Osteocyte (in vitro differentiated cells): ENCODE measurements at regions not wholly inside any gene's neighbourhood (a gene's known extent, or its start where the extent isn't known, plus 50 kb on each side); places are given as distances from the start of the nearest gene placed in this dataset.
"Not testable (repeated sequence)": the region's sequence is repeated elsewhere in the genome, so short reads cannot be mapped to it uniquely, and the experiment has no call there.

Experiments used
- DNase-seq: peaks from one replicate; pipeline ENCODE4 v3.0.0; 2021; ENCODE audit warnings: mixed read lengths; ENCODE audit not compliant: unreplicated experiment; ENCODE audit errors: extremely low spot score
- H3K27ac Mint-ChIP-seq: one replicate; pipeline ENCODE4 v1.8.0; 2021; ENCODE audit warnings: mild to moderate bottlenecking, mixed read lengths; ENCODE audit not compliant: unreplicated experiment
- H3K27me3 Mint-ChIP-seq: one replicate; pipeline ENCODE4 v1.8.0; 2021; ENCODE audit warnings: mixed read lengths; ENCODE audit not compliant: unreplicated experiment
- H3K36me3 Mint-ChIP-seq: one replicate; pipeline ENCODE4 v1.8.0; 2021; ENCODE audit warnings: mixed read lengths; ENCODE audit not compliant: unreplicated experiment
- H3K4me1 Mint-ChIP-seq: one replicate; pipeline ENCODE4 v1.8.0; 2021; ENCODE audit warnings: mixed read lengths; ENCODE audit not compliant: unreplicated experiment
- H3K4me3 Mint-ChIP-seq: one replicate; pipeline ENCODE4 v1.8.0; 2021; ENCODE audit warnings: mild to moderate bottlenecking, moderate library complexity, mixed read lengths; ENCODE audit not compliant: unreplicated experiment
- H3K9me3 Mint-ChIP-seq: one replicate; pipeline ENCODE4 v1.8.0; 2021; ENCODE audit warnings: mixed read lengths; ENCODE audit not compliant: unreplicated experiment
- TF ChIP-seq, protein P1 (sequence below): fragments of 200-600 bp; sonication (generic); IDR thresholded peaks from 2 replicates; pipeline ENCODE4 v1.5.0; 2021; ENCODE audit warnings: antibody characterized with exemption, mild to moderate bottlenecking, moderate library complexity

DNA sequence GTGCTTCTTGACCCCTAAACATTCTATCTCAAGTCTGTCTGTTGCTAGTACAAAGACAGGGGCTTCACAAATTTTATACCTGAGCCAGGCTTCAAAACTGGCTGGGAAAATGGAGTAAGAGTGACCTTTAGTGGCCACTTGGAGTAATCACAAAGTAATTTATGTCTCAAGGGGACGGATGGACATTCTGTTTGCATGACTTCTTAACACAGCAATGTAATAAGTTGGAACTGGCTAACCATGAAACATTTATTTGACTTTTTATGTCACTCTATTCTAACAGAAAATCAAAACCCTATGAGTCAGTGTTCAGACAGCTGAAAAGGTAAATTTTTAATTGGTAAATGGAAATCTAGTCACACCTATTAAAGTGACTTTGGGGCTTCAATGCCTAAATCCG lies 600.6 kb downstream of the ANKRD50 start:
- H3K27ac Mint-ChIP-seq, result peak overlapping the region; percentile 0
- no peak overlapping the region for H3K4me3 Mint-ChIP-seq

DNA sequence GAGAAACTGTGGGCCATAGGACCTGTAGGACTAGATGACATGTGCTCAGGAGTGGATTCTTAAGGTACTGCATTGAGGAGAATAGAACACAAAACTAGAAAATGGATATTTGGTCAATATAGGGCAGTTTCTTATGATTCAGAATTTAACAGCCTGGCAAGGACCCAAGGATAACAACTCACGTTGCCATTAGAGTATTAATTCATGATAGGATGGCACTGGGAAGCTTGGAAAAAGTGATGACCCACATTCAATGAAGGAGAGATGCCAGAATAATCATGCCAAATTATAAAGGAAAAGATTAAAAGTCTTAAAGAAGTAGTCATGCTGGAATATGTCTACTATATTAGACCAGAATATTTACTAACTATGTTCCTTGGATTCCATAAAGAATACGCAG lies 594.5 kb downstream of the ANKRD50 start:
- H3K4me3 Mint-ChIP-seq, result no peak overlapping the region
- TF ChIP-seq, protein P1, sequence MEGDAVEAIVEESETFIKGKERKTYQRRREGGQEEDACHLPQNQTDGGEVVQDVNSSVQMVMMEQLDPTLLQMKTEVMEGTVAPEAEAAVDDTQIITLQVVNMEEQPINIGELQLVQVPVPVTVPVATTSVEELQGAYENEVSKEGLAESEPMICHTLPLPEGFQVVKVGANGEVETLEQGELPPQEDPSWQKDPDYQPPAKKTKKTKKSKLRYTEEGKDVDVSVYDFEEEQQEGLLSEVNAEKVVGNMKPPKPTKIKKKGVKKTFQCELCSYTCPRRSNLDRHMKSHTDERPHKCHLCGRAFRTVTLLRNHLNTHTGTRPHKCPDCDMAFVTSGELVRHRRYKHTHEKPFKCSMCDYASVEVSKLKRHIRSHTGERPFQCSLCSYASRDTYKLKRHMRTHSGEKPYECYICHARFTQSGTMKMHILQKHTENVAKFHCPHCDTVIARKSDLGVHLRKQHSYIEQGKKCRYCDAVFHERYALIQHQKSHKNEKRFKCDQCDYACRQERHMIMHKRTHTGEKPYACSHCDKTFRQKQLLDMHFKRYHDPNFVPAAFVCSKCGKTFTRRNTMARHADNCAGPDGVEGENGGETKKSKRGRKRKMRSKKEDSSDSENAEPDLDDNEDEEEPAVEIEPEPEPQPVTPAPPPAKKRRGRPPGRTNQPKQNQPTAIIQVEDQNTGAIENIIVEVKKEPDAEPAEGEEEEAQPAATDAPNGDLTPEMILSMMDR, result no peak
- H3K27me3 Mint-ChIP-seq, result no peaks in the 10 kb centered on the region
- no peak overlapping the region for H3K27ac Mint-ChIP-seq
- no peaks in the 10 kb centered on the region for H3K36me3 Mint-ChIP-seq
- peaks cover 25% of the 10 kb centered on the region for H3K4me1 Mint-ChIP-seq
- DNase-seq, result no peak
- H3K9me3 Mint-ChIP-seq, result no peaks in the 10 kb centered on the region

More for the DNA sequence above, 600.6 kb downstream of the ANKRD50 start:
- DNase-seq, result no peak
- TF ChIP-seq, protein P1, result peak; percentile 82
- peaks cover 21% of the 10 kb centered on the region for H3K4me1 Mint-ChIP-seq
- no peaks in the 10 kb centered on the region for H3K36me3 Mint-ChIP-seq
- no peaks in the 10 kb centered on the region for H3K27me3 Mint-ChIP-seq
- H3K9me3 Mint-ChIP-seq, result no peaks in the 10 kb centered on the region

DNA sequence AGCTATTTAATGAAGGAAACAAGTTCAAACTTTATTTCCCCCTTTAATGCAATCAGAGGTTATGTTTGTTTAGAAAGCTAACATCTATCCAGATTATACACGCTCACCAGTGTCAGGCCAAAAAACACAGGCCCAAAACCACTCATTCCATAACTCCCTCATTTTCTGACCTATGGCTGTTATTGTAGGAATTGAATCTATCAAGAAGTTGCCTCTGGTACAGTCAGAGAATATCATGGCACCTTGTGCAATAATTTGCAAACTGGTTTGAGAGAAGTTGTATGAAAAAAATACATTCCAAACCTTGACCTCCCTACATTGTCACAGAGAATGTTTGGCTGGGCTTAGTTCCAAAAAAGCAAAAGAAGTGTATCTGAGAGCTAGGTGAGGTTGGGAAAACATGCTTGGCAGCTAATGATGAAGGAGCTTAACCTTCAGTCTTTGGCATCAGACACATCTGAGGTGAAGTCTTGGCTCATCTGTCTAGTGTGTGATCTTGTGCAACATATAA lies 591.0 kb downstream of the ANKRD50 start:
- TF ChIP-seq, protein P1, result no peak
- no peaks in the 10 kb centered on the region for H3K36me3 Mint-ChIP-seq
- no peak for DNase-seq
- no peaks in the 10 kb centered on the region for H3K27me3 Mint-ChIP-seq
- peaks cover 34% of the 10 kb centered on the region for H3K4me1 Mint-ChIP-seq
- H3K9me3 Mint-ChIP-seq, result no peaks in the 10 kb centered on the region
- no peak overlapping the region for H3K4me3 Mint-ChIP-seq
- peak overlapping the region; percentile 51 for H3K27ac Mint-ChIP-seq

DNA sequence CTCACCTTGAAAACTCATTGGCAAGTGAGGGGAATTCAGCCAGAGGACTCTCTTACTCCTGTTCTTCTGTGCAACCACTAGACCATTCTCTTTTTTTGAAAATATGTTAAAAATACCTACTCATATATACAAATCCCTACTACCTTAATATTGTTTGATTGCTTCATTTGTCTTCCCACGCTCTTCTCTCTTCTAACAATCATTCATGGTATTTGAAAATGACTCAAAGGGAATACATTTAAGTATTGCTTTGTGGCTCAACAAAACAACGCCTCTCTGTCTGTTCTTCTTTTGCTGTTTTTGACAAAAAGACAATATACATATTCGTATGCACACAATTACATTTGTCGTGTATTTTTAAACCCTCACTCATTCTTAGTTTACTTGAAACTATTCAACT lies 589.4 kb downstream of the ANKRD50 start:
- Mint-ChIP-seq H3K36me3 (no peaks in the 10 kb centered on the region), H3K27me3 (no peaks in the 10 kb centered on the region), H3K27ac (no peak overlapping the region), H3K4me1 (peaks cover 29% of the 10 kb centered on the region), H3K9me3 (no peaks in the 10 kb centered on the region), H3K4me3 (no peak overlapping the region)
- TF ChIP-seq, protein P1, result no peak
- DNase-seq, result no peak

DNA sequence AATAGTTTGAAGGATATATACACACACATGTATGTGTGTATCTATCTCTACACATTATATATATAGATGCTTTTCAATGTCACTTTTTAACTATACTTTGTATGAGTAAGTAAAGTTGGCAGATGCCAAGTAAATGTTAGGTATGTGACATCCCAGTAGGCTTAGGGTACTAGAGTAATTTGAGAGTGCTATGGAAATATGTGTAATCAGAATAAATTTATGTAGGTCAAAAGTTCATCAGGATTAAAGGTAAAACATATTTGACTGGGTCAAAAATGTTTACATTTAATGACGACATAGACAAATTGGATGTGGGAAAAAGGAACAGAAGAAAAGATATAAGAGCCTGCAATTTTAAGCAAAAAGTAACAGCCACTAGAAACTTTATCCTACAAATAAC lies 588.8 kb downstream of the ANKRD50 start:
- Mint-ChIP-seq H3K27me3 (no peaks in the 10 kb centered on the region), H3K27ac (no peak overlapping the region), H3K9me3 (peaks cover 5% of the 10 kb centered on the region), H3K4me3 (no peak overlapping the region), H3K36me3 (no peaks in the 10 kb centered on the region), H3K4me1 (peaks cover 29% of the 10 kb centered on the region)
- TF ChIP-seq, protein P1, result no peak
- no peak for DNase-seq

DNA sequence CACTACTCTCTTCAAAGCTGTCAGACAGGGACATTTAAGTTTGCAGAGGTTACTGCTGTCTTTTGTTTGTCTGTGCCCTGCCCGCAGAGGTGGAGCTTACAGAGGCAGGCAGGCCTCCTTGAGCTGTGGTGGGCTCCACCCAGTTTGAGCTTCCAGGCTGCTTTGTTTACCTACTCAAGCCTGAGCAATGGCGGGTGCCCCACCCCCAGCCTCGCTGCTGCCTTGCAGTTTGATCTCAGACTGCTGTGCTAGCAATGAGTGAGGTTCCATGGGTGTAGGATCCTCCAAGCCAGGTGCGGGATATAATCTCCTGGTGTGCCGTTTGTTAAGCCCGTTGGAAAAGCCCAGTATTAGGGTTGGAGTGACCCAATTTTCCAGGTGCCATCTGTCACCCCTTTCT lies 581.2 kb downstream of the ANKRD50 start:
- H3K4me3 Mint-ChIP-seq, H3K36me3 Mint-ChIP-seq, H3K27me3 Mint-ChIP-seq, DNase-seq, H3K4me1 Mint-ChIP-seq, H3K27ac Mint-ChIP-seq: not testable (repeated sequence)
- H3K9me3 Mint-ChIP-seq, result peaks cover 22% of the 10 kb centered on the region
